Bone marrow (tissue), 2 donors: ENCODE measurements at regions not wholly inside any gene's neighbourhood (a gene's known extent, or its start where the extent isn't known, plus 50 kb on each side); places are given as distances from the start of the nearest gene placed in this dataset.
"Not testable (repeated sequence)": the region's sequence is repeated elsewhere in the genome, so short reads cannot be mapped to it uniquely, and the experiment has no call there.

Experiments used
- DNase-seq, 2 donors: peaks; one replicate each; lab custom pipeline; 2025; lab: John Stamatoyannopoulos, UW

DNA sequence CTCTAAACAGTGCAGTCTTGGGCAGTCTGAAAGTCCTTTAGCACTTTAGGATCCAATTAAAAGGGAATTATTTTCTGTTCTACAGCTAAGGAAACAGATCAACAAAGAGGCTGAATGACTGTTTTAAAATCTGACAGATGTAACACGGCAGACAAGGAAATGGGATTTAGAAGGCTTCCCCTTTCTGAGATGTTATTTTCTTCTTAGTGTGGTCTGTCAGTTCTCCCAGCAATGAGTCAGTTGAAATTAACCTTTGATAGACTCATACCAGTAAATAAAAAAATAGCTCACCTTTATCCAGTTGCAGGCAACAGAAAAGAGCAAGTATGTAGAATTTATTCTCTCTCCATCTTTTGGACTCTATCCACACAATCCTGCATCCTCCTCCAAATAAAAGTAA is 98.1 kb downstream of the NEDD1 start:
- DNase-seq: no peak

GRCh38 chr12:97005646-97006045 is 98.6 kb downstream of the NEDD1 start:
- no peak for DNase-seq

DNA sequence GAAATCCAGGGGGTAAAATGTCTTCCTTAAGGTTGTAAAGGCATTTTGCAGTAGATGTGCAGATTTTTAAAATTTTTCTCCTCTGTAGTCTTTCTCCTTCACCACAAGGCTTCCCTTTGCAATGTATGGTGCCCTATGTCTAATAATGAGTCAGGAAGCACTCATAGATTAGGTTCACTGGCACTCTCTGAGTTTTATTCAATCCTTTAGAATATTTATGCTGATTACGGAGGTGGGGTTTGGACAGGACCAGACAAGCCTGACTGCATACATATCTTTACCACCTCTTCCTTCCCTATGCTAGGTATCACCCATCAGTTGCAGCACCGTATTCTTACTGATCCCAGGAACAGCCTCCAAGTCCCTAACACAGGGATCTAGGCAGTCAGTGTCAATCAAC is 99.5 kb downstream of the NEDD1 start:
- DNase-seq: no peak

GRCh38 chr12:97016163-97016562 is 109.1 kb downstream of the NEDD1 start:
- DNase-seq: no peak

DNA sequence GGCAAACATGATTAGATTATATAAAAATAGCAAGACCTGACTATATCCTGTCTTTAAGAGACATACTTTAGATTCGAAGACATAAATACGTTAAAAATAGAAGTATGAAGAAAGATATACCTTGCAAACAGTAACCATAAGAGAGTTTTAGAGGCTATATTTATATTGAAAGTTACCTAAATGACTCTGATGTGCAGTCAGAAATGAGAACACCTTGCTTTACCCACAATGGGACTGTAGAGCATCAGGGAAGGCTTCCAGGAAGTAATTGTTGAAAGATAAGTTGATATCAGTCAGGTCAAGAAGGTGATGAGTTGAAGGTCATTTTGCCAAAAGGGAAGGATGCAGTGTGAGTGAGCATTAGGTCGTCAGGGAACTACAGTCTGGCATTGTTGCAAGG is 110.2 kb downstream of the NEDD1 start:
- DNase-seq: no peak

- DNase-seq: no peak
These were observed 115.6 kb downstream of the NEDD1 start for GRCh38 chr12:97022536-97023230.

DNA sequence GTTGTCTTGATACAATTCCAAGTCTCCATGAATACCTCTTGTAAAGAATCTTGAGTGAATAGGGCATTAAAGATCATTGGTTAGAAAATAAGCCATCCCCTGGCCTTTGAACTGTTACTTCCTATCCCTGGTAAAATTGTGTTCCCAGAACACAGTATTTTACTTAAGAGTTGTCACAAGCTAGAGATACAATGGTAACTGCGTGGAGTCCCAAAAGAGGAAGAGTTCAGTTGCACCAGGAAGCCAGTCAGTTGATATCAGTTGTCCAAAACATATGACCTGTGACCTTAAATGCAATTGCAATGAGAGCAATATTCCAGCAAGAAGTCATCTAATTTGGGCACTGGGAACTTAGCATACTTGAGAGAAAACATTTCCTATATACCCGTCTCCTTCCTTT is 117.3 kb downstream of the NEDD1 start:
- no peak for DNase-seq

- DNase-seq: no peak
These were observed 119.8 kb downstream of the NEDD1 start for GRCh38 chr12:97026901-97027300.

- no peak for DNase-seq
These were observed 120.4 kb downstream of the NEDD1 start for GRCh38 chr12:97027482-97027881.

DNA sequence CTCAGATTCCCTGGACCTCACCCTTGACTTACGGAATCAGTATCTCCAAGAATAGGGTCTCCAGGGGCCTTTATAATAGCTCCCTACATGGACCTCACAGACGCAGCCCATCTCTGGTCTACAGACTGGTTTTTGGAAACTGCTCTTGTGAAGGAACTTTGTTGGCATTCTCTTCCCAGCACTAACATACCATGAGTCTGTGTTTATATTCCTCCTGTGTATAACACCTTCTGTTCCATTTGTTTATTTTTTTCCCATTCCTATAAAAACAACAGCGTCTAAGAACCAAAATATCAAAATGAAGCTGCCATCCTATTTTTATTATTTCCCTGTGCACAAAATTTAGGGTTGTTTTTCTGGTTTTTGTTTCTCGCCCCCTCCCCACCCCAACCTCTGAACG is 131.1 kb downstream of the NEDD1 start:
- DNase-seq: no peak

- no peak for DNase-seq
These were observed 131.8 kb downstream of the NEDD1 start for GRCh38 chr12:97038834-97039233.

GRCh38 chr12:97046901-97047300 is 139.8 kb downstream of the NEDD1 start:
- no peak for DNase-seq

- DNase-seq: no peak
These were observed 140.3 kb downstream of the NEDD1 start for GRCh38 chr12:97047361-97047760.

DNA sequence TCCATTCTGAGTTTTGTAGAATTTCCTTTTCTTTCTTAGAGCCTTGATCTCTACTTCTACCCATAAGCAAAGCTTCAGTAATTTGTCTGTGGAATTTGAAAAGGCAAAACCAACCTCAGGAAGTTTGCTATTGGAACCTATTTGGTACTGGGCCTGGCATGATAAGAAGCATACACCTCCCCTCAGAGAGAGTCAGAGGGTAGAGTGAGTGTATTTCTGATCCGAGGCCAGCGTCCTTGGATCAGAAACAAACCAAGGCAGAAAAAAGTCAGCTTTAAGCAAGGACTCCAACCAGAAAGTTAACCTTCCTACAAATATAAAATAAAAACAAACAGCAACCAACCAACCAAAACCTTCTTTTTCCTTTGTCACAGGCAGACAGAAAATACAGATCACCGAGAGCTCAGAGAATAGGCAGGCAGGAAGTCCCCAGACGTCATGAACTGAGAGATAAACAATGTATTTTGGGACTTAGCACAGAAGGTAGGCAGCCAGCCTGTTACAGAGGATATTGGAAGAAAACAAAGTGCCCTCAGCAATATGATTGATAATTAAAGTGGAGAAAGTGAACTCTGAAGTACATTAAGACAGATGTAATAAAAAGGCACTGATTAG is 141.5 kb downstream of the NEDD1 start:
- DNase-seq: no peak

DNA sequence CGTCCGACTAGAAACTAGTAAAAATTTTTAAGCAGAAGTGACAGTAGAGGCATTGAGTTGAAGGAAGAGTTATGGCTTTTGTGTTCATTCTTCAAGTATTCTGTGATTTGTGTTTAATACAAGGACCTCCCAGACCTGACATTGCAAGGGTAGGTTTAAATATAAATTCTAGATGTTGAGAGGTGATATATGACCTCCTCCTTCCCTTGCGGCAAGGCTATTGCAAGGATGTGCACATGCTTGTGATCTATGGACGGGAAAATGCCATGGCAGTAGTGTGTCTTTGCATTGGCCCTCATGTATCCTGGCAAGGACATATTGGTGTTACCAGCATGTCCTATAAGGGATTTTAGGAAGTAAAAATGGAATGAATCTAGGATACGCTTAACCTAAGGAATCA is 143.5 kb downstream of the NEDD1 start:
- no peak for DNase-seq

DNA sequence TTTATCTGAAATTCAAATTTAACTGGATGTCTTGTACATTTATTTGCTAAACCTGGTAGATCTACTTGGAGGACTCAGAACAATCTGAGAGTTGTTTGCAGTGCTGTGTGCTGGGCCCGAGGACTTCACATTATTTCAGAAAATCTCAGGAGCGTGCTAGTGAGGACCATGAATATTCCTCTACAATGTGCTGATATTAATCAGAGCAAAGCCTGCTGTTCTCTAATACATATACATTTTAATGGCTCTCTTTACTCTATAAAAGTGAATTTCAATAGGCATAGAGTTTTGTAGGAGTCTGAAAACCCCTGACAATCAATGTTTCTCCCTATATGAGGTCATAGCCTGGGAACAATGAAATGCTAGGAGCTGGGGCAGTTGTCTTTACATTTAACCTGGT is 144.3 kb downstream of the NEDD1 start:
- DNase-seq: no peak

DNA sequence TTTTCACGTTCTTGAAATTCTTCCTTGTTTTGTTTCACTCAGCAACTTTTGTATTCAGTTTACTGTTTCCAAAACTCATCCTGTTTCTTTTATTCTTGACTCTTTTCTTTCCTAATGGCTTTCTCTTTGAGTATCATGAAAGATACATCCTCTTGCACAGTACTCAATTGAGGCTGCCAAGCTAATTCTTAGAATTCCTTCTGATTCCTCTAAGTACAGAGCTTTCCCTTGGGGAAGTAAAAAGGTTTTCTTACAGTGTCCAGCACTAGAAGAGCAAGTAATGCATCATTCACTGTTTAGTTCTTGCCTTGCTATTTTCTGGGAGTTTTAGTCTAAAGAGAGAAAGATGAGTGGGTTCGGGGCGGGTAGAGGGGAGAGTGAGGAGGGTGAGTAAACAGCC is 154.1 kb downstream of the NEDD1 start:
- no peak for DNase-seq

GRCh38 chr12:97063292-97063935 is 156.4 kb downstream of the NEDD1 start:
- no peak for DNase-seq

DNA sequence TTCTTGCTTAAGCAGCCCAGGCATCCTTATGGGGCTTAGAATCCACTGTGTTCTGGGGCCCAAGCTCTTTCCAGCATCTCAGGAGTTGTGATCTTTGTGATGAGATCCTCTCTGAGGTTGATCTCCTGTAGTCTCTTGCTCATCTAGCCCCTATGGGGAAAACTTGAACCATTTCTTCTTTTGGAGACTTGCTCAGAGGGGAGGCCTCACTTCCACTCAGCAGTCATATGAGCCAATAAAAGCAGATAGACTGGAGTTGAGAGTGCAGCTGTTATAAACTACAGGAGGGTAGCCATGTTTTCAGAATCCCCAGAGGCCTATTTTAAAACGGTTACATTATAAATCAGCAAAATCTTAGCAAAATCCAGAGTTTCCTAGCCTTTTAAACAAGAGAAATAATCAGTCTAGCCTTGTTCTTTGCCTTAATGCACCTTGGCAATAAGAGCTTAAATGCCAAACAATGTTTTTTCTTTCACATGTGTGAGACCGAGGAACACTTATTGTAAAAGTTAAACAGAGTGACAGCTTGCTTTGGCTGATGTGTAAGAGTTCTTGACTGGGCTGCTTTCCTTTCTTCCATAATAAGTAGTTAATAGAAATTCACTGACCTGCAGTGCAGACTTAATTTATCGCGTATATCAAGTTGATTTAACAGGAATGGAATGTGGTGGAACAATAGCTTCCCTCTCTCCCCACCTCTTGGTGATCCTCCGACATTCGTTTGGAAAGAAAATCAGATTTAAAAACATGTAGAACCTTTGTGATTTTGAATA is 168.3 kb downstream of the NEDD1 start:
- DNase-seq: no peak

DNA sequence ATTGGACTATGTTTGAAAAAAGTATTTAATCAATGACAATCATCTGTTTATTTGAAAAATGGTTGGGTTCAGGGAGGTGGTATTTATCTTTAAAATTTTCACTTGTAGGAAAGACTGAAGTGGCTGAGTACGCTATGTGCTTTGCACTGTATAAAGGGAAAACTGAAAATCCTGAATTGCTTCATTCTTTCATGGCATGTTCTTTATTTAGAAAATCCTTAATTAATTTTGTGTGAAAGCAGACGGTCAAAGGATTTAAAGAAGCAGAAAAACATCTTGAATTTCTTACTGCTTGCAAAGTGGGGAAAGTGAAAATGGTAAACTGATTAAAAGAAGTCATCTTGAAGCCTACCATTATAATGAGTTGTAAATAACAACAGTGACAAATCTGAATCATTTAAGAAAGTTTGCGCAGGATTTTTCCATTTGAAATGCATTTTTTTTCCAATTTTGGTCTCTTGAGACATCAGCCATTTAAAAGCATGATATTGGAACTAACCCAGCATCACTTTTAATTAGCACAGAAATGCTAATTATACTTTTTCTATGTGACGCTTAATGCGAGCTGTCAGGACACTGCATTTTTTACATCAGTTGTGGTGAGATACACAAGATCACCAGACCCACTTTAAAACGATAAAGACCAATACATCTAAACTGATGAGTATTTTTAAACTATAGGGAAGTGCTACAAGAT is 169.0 kb downstream of the NEDD1 start:
- DNase-seq: no peak

DNA sequence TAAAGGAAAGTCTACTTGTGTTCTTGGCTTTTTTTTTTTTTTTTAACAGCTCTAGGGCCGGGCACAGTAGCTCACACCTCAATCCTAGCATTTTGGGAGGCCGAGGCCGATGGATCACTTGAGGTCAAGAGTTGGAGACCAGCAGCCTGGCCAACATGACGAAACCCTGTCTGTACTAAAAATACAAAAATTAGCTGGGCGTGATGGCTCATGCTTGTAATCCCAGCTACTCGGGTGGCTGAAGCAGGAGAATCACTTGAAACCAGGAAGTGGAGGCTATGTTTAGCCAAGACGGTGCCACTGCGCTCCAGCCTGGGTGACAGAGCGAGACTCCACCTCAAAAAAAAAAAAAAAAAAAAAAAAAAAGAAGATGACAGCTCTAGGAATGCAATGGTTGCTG is 169.9 kb downstream of the NEDD1 start:
- DNase-seq: not testable (repeated sequence)

GRCh38 chr12:97082029-97082428 is 175.0 kb downstream of the NEDD1 start:
- DNase-seq: no peak
